Omental fat pad (tissue), 3 donors: ENCODE measurements at regions not wholly inside any gene's neighbourhood (a gene's known extent, or its start where the extent isn't known, plus 50 kb on each side); places are given as distances from the start of the nearest gene placed in this dataset.

Experiments used
- ATAC-seq: fragments of 150-250 bp; one replicate; pipeline ENCODE4 v1.9.1; 2016; ENCODE audit warnings: mild to moderate bottlenecking, moderate library complexity; ENCODE audit not compliant: low FRiP score
- DNase-seq: peaks from one replicate; pipeline ENCODE4 v3.0.0-alpha.2; 2019; ENCODE audit warnings: low spot score
- TF ChIP-seq, protein P1 (sequence below), 3 donors: fragments of 450-650 bp; IDR thresholded peaks; one replicate each; pipeline ENCODE4 v1.5.1; 2016 to 2017; ENCODE audit warnings: antibody characterized with exemption in 3 of 3, mild to moderate bottlenecking in 3 of 3, moderate library complexity in 2 of 3

DNA sequence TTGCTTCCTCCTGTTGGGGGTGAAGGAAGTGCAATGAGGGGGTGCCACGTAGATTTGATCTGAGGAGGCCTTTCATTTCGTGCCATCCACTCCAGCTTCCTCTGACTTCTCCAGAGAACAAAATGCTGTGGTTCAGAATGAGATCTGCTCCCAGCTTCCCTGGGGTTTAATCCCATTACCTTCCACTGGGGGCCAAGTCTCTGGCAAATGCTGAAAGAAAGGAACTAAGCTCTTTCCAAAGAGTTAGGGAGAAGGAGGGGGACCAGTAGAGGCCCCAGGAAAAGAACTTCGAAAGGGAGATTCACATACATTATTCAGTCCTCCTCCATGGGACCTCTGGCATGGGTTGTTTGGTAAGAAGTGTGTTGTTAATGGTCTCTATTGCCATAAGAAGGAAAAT is 727.0 kb downstream of the TYW1 start:
- DNase-seq (no peak), ATAC-seq (no peak)
- TF ChIP-seq, protein P1, sequence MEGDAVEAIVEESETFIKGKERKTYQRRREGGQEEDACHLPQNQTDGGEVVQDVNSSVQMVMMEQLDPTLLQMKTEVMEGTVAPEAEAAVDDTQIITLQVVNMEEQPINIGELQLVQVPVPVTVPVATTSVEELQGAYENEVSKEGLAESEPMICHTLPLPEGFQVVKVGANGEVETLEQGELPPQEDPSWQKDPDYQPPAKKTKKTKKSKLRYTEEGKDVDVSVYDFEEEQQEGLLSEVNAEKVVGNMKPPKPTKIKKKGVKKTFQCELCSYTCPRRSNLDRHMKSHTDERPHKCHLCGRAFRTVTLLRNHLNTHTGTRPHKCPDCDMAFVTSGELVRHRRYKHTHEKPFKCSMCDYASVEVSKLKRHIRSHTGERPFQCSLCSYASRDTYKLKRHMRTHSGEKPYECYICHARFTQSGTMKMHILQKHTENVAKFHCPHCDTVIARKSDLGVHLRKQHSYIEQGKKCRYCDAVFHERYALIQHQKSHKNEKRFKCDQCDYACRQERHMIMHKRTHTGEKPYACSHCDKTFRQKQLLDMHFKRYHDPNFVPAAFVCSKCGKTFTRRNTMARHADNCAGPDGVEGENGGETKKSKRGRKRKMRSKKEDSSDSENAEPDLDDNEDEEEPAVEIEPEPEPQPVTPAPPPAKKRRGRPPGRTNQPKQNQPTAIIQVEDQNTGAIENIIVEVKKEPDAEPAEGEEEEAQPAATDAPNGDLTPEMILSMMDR (IDR thresholded peaks at IDR 0.05) = no peak

DNA sequence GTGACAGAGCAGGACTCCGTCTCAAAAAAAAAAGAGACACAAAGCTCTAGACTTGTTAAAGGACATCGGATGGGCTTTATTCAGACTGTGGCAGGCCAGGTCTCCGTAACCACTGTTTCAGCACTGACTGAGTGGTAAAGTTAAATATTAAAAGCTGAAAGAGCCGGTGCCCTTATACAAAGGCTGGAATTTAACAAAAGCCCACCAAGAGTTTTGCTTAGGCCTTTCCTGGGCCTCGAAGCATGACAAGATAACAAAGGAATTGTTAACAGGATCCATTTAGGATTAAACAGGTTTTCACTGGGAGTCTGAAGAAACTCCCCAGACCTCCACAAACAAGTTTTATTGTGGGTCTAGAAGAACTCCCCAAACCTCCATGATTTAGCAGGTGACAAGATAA is 727.8 kb downstream of the TYW1 start:
- ATAC-seq (no peak), DNase-seq (no peak)
- TF ChIP-seq, protein P1 (IDR thresholded peaks at IDR 0.05) = no peak

DNA sequence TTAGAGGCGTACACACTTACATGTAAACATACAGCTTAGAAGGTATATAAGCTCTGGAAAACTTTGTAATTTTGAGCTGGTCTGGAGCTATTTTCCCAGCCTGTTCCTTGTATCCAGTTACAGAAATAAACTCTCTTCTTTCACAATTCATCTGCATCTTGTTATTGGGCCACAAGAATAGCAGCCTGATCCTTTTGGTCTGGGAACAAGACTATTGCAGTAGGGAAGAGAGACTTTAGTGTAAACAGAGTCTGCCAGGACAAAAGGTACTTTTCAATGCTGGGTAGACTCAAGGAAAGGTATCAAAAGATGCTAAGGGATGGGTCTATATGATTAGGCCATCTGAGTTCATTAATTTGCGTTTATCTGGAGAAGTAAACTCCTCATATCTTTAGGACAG is 728.3 kb downstream of the TYW1 start:
- ATAC-seq (no peak), DNase-seq (no peak)
- TF ChIP-seq, protein P1 (IDR thresholded peaks at IDR 0.05) = no peak

GRCh38 chr7:67725423-67725822 is 728.8 kb downstream of the TYW1 start:
- DNase-seq (no peak), ATAC-seq (no peak)
- TF ChIP-seq, protein P1 (IDR thresholded peaks at IDR 0.05) = no peak

GRCh38 chr7:67729771-67730170 is 733.1 kb downstream of the TYW1 start:
- TF ChIP-seq, protein P1 (IDR thresholded peaks at IDR 0.05) = no peak
- ATAC-seq = no peak
- no peak for DNase-seq

GRCh38 chr7:67731704-67732103 is 735.1 kb downstream of the TYW1 start:
- DNase-seq (no peak), ATAC-seq (no peak)
- TF ChIP-seq, protein P1 (IDR thresholded peaks at IDR 0.05) = no peak

DNA sequence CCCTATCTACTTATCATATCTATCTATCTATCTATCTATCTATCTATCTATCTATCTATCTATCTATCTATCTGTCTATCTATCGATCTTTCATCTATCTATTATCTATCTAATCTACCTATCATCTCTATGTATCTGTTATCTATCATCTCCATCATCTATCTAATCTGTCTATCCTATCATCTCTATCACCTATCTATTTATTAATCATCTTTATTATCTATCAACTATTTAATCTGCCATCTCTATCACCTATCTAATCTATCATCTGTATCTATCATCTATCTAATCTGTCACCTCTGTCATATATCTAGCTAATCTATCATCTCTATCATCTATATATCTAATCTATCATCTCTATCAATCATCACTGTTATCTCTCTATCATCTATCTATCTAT is 736.3 kb downstream of the TYW1 start:
- TF ChIP-seq, protein P1 (IDR thresholded peaks at IDR 0.05) = no peak
- ATAC-seq = no peak

More for the DNA sequence above, 736.3 kb downstream of the TYW1 start:
- no peak for DNase-seq
